OCI-M1 (cell line): ENCODE measurements at regions not wholly inside any gene's neighbourhood (a gene's known extent, or its start where the extent isn't known, plus 50 kb on each side); places are given as distances from the start of the nearest gene placed in this dataset.
A peak's percentile ranks its signal among the peaks of the same experiment; 100 is the strongest.

Experiments used
- DNase-seq: peaks from one replicate; lab custom pipeline; 2025; lab: John Stamatoyannopoulos, UW

DNA sequence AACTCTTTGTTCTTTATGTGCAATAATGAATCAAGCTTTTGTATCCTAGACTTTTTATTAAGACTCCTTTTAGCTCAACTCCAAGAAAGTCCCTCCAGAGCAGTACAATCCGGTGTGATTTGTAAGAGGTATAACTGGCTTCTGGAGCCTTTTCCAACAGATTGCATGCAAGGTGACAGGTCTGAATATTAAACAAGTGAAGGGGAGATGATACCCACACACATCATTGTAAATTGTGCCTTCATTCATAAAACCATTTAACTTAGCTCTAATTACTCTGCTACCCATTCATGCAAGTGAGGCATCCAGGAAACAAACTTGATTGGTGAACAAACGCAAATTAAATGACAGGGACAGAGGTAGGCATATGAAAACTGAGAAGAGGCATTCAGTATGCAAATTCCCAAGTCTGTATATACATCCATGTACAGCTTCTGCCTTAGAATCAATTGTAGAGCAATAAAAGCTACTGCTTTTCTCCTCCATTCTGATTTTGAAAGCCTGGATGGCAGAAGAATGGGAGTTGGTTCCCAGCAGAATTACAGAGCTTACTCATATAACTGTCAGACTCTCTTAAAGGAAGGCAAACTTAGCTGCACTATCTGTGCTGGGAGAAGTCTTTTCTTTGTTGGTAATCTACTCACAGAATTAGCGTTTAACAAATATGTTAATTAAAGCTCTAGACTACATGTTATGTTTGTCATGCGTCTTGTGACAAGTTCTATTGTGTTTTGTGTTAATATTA lies 261.0 kb upstream of the CDH6 start:
- no peak for DNase-seq

DNA sequence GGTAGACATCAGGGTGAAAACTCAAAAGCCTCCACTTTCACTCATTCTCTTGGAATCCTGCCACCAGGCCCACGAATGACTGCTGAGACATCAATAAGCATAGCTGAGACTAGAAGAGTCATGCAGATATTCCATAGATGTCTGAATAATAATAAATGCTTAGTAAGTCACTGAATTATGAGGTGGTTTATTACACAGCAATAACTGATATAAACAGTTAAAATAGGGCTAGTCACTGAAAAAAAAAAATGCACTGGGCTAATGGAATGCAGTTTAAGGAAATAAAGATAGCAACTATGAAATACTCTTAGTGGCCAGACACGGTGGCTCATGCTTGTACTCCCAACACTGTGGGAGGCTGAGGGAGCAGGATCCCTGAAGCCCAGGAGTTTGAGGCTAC lies 262.8 kb upstream of the CDH6 start:
- no peak for DNase-seq

DNA sequence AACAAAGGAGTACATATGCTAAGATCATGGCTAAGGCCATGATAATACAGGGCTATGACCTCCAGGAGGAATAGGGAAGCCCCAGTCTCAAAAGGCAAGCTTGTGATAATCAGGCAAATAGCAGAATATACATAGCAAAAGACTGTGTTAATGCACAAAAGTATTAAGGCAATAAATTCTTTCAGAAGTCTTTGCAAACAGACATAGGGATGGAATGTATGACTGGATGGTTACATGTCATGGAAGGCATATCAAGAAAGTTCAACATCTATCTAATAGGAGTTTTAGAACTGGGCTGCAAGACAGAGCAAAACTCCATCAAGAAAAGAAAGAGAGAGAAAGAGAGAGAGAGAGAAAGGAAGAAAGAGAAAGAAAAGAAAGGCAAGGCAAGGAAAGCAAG lies 264.5 kb upstream of the CDH6 start:
- no peak for DNase-seq

DNA sequence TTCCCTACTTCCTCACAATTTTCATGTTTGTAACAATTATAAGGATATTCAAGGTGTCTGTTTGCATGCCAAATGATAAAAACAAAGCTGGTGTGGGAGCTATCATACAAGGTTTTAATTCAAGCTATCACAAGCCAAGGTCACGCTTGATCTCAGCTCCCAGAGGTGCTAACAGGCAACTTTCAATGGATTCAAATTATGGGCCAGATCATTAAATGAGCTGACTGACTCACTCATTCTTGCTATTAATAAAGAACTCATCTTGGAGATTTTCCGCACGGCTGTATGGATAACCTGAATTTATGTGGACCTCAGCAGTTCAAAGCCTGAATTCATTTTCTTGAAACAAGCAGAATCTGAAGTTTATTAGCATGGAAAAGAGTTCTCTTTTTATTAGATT lies 267.3 kb upstream of the CDH6 start:
- DNase-seq: no peak

DNA sequence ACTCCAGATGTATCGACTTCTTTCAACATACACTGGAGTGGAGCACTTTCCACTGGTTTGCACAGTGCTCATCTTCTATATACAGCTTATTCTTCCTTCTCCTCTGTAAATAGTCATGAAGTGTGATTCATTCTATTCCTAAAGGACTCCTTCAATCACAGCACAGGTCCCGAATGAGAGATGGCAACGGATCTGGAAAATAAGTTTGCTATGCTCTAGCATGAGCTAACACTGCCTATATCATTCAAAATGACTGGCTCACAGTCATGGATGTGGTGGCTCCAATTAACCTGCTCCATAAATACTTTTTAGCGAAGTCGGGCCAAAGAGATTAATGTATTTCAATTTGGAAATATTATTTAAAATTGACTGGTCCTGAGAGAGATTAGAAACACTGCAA lies 272.1 kb upstream of the CDH6 start:
- no peak for DNase-seq

DNA sequence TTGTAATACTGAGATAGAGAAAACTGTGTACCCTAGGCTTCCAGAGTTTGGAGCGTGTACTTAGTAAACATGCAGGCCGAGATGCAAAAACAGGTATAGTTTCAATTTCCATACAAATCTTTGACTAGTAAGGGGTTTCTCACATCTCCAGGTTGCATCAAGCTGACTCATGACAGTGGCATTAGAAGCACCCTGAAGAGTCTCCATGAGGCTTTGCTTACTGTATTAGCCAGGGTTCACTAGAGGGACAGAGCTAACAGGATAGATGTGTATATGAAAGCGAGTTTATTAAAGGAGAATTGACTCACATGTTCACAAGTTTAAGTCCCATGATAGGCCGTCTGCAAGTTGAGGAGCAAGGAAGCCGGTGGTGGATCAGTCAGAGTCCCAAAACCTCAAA lies 275.3 kb upstream of the CDH6 start:
- no peak for DNase-seq

DNA sequence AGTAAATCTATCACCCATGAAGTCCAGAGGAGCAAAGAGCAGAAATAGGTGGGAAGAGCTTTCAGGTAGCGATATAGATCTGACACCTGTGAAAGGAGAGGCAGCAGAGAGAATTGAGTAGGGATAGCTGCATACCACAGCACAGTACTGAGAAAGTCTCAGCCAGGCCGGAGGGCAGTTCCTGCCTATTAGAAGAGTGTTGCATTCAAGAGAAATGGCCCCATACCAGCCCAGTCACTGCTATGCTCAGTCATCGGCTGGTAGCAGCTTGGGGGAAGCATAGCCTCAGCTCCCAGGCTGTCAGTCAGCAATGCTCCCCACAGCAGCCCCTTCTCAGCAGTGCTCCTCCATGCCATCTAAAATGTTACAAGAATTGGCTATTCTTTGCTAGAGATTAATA lies 285.1 kb upstream of the CDH6 start:
- DNase-seq: no peak

DNA sequence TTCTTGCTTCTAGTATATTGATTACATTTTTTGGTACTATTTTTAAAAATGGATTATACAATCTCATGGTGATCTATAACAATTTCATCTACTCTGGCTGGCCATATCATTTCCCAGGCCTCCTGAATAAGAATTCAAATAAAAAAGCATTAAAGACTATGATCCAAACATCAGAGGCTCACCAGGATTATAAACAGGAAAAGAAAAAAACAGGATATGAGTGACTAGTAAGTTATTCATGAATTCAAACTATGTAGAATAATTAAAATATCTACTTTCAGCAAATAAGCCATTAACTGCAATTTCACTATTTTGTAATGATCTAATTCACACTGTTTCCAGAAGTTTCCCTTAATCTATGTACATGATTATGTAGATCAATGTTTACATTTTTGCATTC lies 293.1 kb upstream of the CDH6 start:
- no peak for DNase-seq

DNA sequence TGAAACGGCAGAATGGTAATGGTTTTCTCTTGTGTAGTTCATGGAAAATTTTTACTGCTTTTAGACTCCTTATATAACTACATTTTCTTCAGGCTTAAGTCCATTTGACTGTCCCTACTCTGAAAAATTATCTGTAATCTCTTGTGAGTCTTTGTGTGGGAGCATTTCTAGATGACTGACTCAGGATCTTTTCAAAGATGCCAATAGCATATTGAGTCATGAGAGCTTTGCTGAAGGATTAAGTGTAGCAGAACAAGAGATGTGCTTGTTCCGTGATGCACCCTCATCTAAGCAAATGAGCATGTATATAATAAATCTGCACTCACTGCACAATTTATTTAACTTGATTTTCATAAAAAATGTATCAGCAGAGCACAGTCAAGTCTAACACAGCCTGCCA lies 298.7 kb upstream of the CDH6 start:
- DNase-seq: no peak

DNA sequence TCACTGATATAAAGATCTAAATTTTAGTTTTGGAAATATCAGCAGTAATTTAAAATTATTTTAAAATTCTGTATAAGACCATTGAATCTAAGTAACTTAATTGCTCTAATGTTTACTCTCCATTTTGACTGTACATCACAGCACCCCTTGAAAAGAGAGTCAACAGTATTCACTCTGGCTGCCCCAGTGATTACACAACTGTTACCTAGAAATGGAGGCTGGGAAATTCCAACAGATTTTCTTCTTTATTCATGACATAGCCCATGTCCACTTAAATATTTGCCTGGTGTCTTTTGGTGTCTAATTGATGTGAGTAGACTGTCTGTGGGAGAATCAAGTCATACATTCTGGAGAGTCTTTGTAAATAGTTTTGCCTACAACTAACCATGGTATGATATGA lies 301.8 kb upstream of the CDH6 start:
- DNase-seq: no peak

DNA sequence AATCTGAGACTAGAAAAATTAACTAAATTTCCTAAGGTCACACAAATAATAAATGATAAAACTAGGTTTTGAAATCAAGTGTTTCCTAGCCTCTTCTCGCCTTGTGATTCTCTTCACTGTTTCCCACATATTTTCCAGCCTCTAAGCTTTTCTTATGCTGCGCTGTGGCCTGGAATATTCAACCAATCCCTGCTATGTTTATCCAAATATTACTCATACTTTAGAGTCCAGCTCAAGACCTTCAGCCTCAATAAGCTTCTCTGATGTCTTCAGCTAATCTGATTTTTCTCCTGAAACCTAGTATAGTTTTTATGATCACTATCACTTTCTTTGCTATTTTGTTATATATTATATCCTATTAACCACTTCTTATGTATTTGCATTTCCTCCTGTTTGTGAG lies 303.1 kb upstream of the CDH6 start:
- no peak for DNase-seq

DNA sequence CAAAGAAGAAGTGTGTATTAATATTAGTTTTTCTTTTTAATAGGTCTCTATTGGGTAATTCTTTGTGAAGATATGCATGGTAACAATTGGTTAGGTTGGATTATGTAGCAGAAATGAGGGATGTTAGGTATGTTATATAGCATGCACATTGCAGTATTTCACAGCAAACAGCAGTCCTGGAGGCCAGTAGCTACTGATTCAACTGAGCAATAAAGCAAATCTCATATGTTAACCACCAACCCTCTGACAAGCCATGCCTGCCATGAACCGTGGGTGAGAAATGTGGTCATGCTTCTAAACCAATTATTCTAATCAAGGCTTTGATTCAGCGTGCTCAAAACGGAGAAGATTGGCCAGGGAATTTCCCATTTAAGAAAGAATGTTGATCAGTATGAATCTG lies 313.0 kb upstream of the CDH6 start:
- no peak for DNase-seq

DNA sequence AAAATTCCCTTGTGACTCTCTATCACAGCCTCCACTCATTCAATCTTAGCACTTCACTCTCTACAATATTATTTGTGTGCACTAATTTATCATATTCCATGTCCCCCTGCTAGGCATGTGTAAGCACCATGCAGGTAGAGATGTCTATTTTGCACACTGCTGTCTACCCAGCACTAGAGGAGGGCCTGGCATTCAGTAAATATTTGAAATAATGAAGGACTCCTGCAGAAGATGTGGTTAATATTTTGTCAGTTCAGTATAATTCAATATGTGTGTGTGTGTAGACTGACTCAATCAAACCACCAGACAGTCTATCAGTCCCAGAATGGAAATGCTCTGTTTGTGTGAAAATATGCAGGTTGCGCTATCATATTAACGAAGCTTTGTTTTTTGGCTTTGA lies 313.6 kb upstream of the CDH6 start:
- no peak for DNase-seq

DNA sequence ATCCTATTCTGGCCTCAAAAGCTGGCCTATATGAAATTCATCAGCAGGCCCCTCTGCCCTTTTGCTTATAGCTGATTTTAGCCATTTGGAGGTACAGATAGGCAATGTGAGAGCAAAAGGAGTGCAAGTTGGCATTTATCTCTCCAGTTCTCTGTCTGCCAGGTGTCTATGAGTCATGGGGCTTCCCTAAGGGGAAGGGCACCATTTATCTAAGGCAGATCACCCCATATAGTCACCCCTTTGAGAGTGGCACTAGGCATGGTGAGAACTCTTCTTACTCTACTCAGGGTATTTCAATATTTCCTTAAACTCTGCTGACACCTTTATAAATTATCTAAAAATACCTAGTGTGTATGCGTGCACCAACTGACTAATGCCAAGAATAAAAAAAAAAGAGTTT lies 314.7 kb upstream of the CDH6 start:
- DNase-seq: no peak

DNA sequence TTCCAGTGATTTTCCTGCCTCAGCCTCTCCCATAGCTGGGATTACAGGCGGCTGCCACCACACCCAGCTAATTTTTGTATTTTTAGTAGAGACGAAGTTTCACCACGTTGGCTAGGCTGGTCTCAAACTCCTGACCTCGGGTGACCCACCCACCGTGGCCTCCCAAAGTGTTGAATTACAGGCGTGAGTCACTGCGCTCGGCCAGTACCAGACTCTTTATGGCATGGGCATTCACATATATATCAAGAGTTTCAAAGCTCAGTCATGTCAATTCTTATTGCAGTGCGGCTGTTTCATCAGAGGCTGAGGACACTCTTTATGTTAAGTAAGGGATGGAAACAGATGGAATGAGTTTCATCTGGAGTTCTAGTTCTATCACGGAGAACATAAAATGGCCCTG lies 315.2 kb upstream of the CDH6 start:
- DNase-seq: no peak

DNA sequence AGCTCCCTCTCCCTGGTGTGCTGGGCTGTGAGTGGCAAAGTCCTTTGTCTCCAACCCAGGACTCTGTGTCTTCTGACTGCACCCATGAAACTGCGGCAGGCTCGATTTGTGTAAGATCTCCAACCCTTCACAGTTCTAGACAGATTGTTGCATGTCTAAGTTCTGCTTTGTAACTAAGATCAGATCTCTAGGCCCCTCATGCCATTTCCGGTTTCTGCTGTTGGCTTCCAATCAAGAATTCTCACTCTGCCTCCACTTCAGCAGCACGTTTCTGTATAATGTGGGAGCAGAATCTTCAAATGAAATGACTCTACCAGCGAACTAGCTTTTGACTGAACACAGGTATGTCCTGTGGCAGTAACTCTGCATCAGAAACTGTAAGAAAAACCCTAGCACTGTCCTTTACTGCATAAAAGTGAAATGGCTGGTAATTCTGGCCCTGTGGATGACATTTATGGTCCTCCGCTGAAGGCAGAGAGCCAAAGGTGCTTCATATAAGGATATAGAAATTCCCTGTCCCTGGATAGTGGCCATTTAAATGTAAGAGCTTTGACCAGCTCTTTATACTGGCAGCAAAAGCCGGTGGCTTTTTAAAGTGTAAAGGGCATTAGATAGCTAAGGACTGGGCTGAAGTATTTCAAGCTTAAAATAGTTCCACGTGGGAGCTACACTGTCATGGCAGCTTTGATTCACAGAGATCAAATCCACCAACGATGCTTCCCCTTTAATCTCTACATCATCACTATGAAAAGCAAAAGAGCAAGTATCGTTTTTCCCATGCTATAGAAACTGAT lies 319.0 kb upstream of the CDH6 start:
- peak; percentile 4 for DNase-seq

DNA sequence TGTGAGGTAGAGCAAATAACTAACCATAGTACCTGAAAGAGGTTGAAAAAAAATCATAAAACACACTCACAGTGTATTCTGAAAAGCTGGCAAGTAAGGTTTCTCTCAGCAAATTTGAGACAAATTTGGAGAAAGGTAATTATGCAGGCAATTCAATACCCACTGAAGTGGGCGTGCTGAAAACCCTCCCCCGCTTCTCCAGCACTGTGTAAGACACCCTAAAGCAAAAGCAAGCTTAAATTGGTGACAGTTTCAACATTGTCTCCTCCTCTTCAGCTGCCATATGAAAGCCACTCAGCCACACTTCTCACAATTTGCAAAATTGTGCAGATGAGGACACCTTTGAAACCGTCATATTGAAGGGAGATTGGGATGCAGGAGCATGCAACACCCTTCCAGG lies 322.3 kb upstream of the CDH6 start:
- no peak for DNase-seq

DNA sequence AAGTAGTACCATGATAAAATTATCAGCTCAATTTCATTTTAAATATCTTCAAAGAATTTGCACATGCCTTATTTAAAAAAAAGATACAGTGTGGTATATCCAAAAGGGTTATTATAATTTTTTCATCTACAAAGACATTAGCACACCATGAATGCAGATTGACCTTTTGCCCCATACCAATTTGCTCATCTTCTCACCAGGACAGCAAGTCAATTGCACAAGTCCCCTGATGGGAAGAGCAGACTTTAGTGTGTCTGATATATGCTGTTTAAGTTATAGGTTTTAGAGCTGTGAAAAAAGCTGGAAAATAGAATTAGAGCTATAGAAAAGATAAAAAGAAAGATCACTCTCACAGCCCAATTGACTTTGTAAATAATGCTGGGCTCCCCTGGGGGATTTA lies 325.8 kb upstream of the CDH6 start:
- DNase-seq: no peak

DNA sequence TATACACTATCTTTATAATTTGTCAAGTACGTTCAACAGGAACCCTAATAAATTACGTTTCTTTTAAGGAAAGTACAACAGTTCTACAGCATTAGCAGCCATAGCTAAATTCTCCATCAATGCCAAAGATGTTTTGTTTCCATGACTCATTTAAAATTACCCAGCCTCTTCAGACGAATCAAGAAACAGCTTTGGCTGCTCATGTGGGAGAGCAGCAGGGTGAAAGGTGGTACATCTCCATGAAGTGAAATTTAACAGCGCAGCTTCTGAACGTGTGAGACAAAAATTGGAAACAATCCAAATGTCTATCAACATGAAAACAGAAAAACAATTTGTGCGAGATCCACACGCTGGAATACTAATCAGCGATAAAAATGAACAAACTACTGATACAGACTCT lies 327.3 kb upstream of the CDH6 start:
- no peak for DNase-seq

DNA sequence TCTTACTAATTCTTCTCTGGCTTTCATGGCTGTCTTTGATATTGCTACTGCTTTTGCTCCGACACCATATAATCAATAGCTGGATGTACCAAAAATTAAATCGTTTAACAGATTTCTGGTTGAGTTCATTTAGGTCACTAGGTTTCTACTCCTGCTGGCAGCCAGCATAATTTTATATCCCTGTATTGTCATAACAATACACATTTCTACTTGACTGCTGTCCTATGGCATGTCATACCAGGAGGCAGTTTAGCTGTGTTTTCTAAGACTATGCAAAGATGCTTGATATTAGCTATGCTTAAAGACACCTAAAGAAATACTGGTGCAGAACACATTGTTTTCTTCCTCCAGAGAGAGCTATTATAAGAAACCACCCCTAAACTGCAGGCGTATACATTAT lies 337.2 kb upstream of the CDH6 start:
- no peak for DNase-seq

DNA sequence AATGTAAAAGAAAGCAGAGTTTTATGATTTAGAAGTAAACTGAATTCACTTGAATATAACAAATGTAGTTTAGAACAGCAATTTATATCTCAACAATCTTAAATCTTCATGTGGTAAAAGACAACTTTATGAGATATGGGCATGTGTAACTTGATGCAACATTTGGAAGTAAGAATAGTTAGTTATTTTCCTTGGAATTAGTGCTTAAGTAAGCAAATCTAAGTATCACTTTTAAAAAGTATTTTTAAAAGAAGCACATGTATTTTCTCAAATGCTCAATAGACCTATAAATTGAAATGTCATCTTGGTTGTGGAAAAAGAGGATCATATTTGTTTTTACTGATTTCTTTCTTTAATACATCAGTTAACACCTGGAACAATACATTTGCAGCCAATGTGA lies 340.3 kb upstream of the CDH6 start:
- DNase-seq: no peak

DNA sequence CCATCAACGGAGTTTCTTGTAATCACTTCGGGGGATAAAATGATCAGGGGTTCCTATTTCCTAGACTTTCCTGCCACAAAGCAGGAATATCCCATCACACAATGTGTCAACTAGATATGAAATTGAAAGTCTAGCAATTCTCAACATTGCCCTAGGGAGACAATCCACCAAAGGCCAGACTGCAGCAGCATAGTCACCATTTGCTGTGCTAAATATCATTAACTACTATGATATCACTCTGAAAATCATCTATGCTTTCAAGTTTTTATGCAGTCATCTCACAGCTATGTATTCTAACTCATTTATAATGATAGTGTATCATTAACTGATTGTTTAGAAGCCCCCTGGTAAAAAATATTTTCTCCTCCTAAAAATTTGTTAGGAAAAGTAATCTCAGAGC lies 342.6 kb upstream of the CDH6 start:
- DNase-seq: no peak

DNA sequence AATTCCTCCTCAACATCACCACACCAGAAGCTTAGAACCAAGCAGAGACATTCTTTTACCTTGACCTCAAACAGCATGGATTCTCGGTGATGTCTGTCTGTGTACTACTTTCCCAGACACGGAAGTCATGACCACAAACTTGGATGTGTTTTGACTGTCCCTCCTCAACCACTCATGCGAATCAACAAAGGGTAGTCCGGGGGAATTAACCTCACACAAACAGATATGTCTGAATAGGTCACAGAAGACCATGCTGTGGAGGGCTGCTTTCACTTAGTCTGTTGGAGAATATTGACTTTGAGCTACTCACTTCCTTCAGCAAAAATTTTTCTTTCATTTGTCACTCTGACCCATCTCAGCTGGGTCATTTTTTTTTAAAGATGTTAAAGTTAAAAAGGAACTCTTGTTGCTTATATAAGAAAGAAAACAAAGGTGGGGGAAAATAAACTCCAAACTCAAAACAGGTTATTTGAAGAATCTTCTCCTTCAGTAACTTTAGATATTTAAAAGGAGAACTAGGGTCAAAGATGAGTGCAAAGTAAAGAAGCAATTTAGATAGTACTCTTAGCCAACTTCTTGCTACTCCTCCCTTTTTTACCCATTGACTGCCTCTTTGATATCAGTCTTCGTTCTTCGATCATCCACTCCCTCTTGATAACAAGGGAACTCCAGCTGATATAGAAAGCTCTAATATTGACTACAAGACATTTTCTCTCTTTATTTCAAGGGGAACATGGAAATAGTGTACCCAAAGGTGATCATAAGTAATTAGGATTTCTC lies 343.4 kb upstream of the CDH6 start:
- no peak for DNase-seq
